H1 (cell line): ENCODE measurements at regions not wholly inside any gene's neighbourhood (a gene's known extent, or its start where the extent isn't known, plus 50 kb on each side); places are given as distances from the start of the nearest gene placed in this dataset.

Experiments
- CTCF ChIA-PET: fragments of 300-600 bp; sonication (Branson Sonifier 250); formaldehyde crosslinking; loops from one replicate; lab custom pipeline; 2021; ENCODE audit not compliant: partially characterized antibody; lab: Charles Lee
- POLR2A ChIA-PET: fragments of 300-600 bp; sonication (Branson Sonifier 250); formaldehyde crosslinking; loops from one replicate; lab custom pipeline; 2021; ENCODE audit warnings: inconsistent platforms; ENCODE audit not compliant: partially characterized antibody; lab: Charles Lee
- DNase-seq, 2 experiments: peaks; one replicate each; pipeline versions ENCODE4 v3.0.0 to v3.0.0-alpha.2; 2010 to 2022; ENCODE audit warnings: low spot score in 2 of 2, low read depth in 1 of 2, mixed read lengths in 1 of 2
- FAIRE-seq: peaks from 2 replicates; lab custom pipeline; 2011; peaks lifted over from hg19 to GRCh38; lab: Jason Lieb, UNC
- H2AFZ ChIP-seq: 2 replicates; pipeline ENCODE4 v1.8.1; 2012; ENCODE audit warnings: low read length, inconsistent platforms
- H2AK5ac ChIP-seq: 2 replicates; pipeline ENCODE4 v1.6.1; 2013; ENCODE audit warnings: low read depth, low read length
- H2BK120ac ChIP-seq: replicated peaks from 2 replicates; pipeline ENCODE3; 2013; ENCODE audit warnings: low read depth, low read length, inconsistent platforms
- H2BK12ac ChIP-seq: 2 replicates; pipeline ENCODE4 v1.6.1; 2013; ENCODE audit warnings: low read depth, low read length
- H2BK15ac ChIP-seq: 2 replicates; pipeline ENCODE4 v1.6.1; 2013; ENCODE audit warnings: low read length
- H2BK20ac ChIP-seq: 2 replicates; pipeline ENCODE4 v1.6.1; 2013; ENCODE audit warnings: low read length
- H2BK5ac ChIP-seq: 2 replicates; pipeline ENCODE4 v1.6.1; 2013; ENCODE audit warnings: low read depth, low read length
- H3K14ac ChIP-seq: 2 replicates; pipeline ENCODE4 v1.6.1; 2013; ENCODE audit warnings: inconsistent platforms; ENCODE audit not compliant: insufficient read length
- H3K18ac ChIP-seq: 2 replicates; pipeline ENCODE4 v1.6.1; 2013; ENCODE audit warnings: low read length; ENCODE audit errors: extremely low read depth
- H3K23ac ChIP-seq: 2 replicates; pipeline ENCODE4 v1.6.1; 2013; ENCODE audit warnings: inconsistent platforms; ENCODE audit not compliant: insufficient read length
- H3K23me2 ChIP-seq: 2 replicates; pipeline ENCODE4 v1.6.1; 2013; ENCODE audit warnings: low read depth, low read length
- H3K27ac ChIP-seq: 2 replicates; pipeline ENCODE4 v1.6.1; 2011; ENCODE audit warnings: low read depth, low read length, inconsistent platforms
- H3K27me3 ChIP-seq, 4 experiments: replicated peaks in 1 of 4; 1 replicate in 1 of 4; 2 replicates in 3 of 4; pipeline versions ENCODE4 v1.6.1 to v1.8.1; 2011 to 2013; ENCODE audit warnings: low read length in 3 of 4, mild to moderate bottlenecking in 3 of 4, inconsistent platforms in 2 of 4, mixed read lengths in 2 of 4, moderate library complexity in 1 of 4; ENCODE audit not compliant: control insufficient read depth in 3 of 4, insufficient read depth in 3 of 4; ENCODE audit errors: extremely low read depth in 1 of 4
- H3K36me3 ChIP-seq, 4 experiments: 2 replicates each; pipeline versions ENCODE4 v1.6.1 to v1.8.1; 2011 to 2013; ENCODE audit warnings: mild to moderate bottlenecking in 4 of 4, low read length in 3 of 4, moderate library complexity in 2 of 4, control low read depth in 1 of 4, inconsistent platforms in 1 of 4; ENCODE audit not compliant: insufficient read depth in 4 of 4, control insufficient read depth in 2 of 4
- H3K4ac ChIP-seq: replicated peaks from 2 replicates; pipeline ENCODE3; 2013; ENCODE audit warnings: low read length, low read depth, mixed read lengths, inconsistent platforms; ENCODE audit not compliant: insufficient read length
- H3K4me1 ChIP-seq, 4 experiments: replicated peaks in 1 of 4; 1 replicate in 1 of 4; 2 replicates in 3 of 4; pipeline versions ENCODE4 v1.6.1 to v1.8.1; 2011 to 2013; ENCODE audit warnings: low read length in 3 of 4, inconsistent platforms in 2 of 4, mixed read lengths in 1 of 4; ENCODE audit not compliant: insufficient read depth in 4 of 4, control insufficient read depth in 3 of 4
- H3K4me2 ChIP-seq, 2 experiments: 2 replicates each; pipeline versions ENCODE4 v1.6.1 to v1.8.1; 2011 to 2013; ENCODE audit warnings: low read depth in 2 of 2, low read length in 2 of 2, control low read depth in 1 of 2, inconsistent platforms in 1 of 2, mild to moderate bottlenecking in 1 of 2; ENCODE audit not compliant: insufficient read depth in 1 of 2
- H3K4me3 ChIP-seq, 4 experiments: fragments of 200-600, 300-600 bp in 1 of 4; sonication (generic), shearing (Covaris generic), sonication (Bioruptor Twin) in 1 of 4; 2 replicates each; pipeline versions ENCODE4 v1.5.1 to v1.8.1; 2011 to 2016; ENCODE audit warnings: low read length in 4 of 4, low read depth in 3 of 4, control low read depth in 2 of 4, inconsistent platforms in 2 of 4, mild to moderate bottlenecking in 2 of 4, mixed read lengths in 1 of 4, moderate library complexity in 1 of 4; ENCODE audit not compliant: insufficient read depth in 2 of 4; ENCODE audit errors: extremely low read depth in 1 of 4
- H3K56ac ChIP-seq: replicated peaks from 2 replicates; pipeline ENCODE3; 2013; ENCODE audit warnings: low read depth, mild to moderate bottlenecking, mixed read lengths, low read length, inconsistent platforms; ENCODE audit not compliant: insufficient read length
- H3K79me1 ChIP-seq: 2 replicates; pipeline ENCODE4 v1.6.1; 2013; ENCODE audit warnings: low read depth, low read length, control low read depth
- H3K79me2 ChIP-seq, 2 experiments: 2 replicates each; pipeline versions ENCODE4 v1.6.1 to v1.8.1; 2012 to 2013; ENCODE audit warnings: low read length in 2 of 2, mild to moderate bottlenecking in 2 of 2, inconsistent platforms in 1 of 2; ENCODE audit not compliant: insufficient read depth in 2 of 2, control insufficient read depth in 1 of 2
- H3K9ac ChIP-seq, 4 experiments: replicated peaks in 1 of 4; 1 replicate in 1 of 4; 2 replicates in 3 of 4; pipeline versions ENCODE4 v1.6.1 to v1.8.1; 2011 to 2013; ENCODE audit warnings: low read depth in 3 of 4, low read length in 3 of 4, control low read depth in 2 of 4, mild to moderate bottlenecking in 2 of 4, moderate library complexity in 2 of 4, inconsistent platforms in 1 of 4; ENCODE audit errors: extremely low read depth in 1 of 4
- H3K9me3 ChIP-seq, 2 experiments: 2 replicates each; pipeline versions ENCODE4 v1.6.1 to v1.8.1; 2012 to 2013; ENCODE audit warnings: mild to moderate bottlenecking in 2 of 2, moderate library complexity in 2 of 2, control low read depth in 1 of 2, inconsistent platforms in 1 of 2, low read depth in 1 of 2, low read length in 1 of 2, mixed read lengths in 1 of 2; ENCODE audit not compliant: insufficient read depth in 2 of 2
- H4K20me1 ChIP-seq, 2 experiments: replicated peaks in 1 of 2; 2 replicates each; pipeline versions ENCODE3 to v1.8.1; 2011 to 2013; ENCODE audit warnings: inconsistent platforms in 2 of 2, low read length in 2 of 2, mild to moderate bottlenecking in 1 of 2; ENCODE audit not compliant: insufficient read depth in 2 of 2, control insufficient read depth in 1 of 2
- H4K5ac ChIP-seq: 2 replicates; pipeline ENCODE4 v1.6.1; 2013; ENCODE audit warnings: low read length, low read depth, mixed read lengths, inconsistent platforms; ENCODE audit not compliant: insufficient read length
- H4K8ac ChIP-seq: 2 replicates; pipeline ENCODE4 v1.8.0; 2013; ENCODE audit warnings: mild to moderate bottlenecking, moderate library complexity, low read length, inconsistent platforms; ENCODE audit not compliant: insufficient read depth; ENCODE audit errors: extremely low read depth
- H4K91ac ChIP-seq: replicated peaks from 2 replicates; pipeline ENCODE3; 2013; ENCODE audit warnings: low read length, mixed read lengths, inconsistent platforms; ENCODE audit not compliant: insufficient read length
- ATF3 ChIP-seq: IDR thresholded peaks from 2 replicates; pipeline ENCODE4 v1.6.1; 2011; ENCODE audit warnings: low read depth, mild to moderate bottlenecking, low read length; ENCODE audit not compliant: insufficient read depth
- CHD2 ChIP-seq: IDR thresholded peaks from 2 replicates; pipeline ENCODE4 v1.6.1; 2012; ENCODE audit warnings: low read length, improper control_type of control experiment
- RAD21 ChIP-seq, 2 experiments: IDR thresholded peaks in 1 of 2; conservative IDR thresholded peaks in 1 of 2; 2 replicates each; pipeline ENCODE4 v1.6.1; 2011; ENCODE audit warnings: low read depth in 2 of 2, low read length in 2 of 2, improper control_type of control experiment in 1 of 2, inconsistent platforms in 1 of 2, mild to moderate bottlenecking in 1 of 2, moderate library complexity in 1 of 2
- SRF ChIP-seq: IDR thresholded peaks from 2 replicates; pipeline ENCODE4 v1.6.1; 2011; ENCODE audit warnings: mild to moderate bottlenecking, low read depth, low read length, moderate library complexity
- TAF7 ChIP-seq: optimal IDR thresholded peaks from 2 replicates; pipeline ENCODE3; 2011; ENCODE audit warnings: low read depth, mild to moderate bottlenecking, inconsistent platforms, low read length, moderate library complexity, borderline replicate concordance
- WGBS, 2 experiments: shearing (Covaris generic) in 1 of 2; methylation state at CpG; one replicate each; pipeline versions ENCODE4 v1.1.6 to v1.1.7; 2013 to 2015; ENCODE audit warnings: low lambda C conversion rate in 2 of 2, mixed read lengths in 2 of 2, inconsistent platforms in 1 of 2, low coverage in 1 of 2, missing lambda C conversion rate in 1 of 2; ENCODE audit not compliant: insufficient replicate concordance in 2 of 2, insufficient coverage in 1 of 2, insufficient read length in 1 of 2; ENCODE audit errors: extremely low coverage in 1 of 2, missing lambda C conversion rate in 1 of 2; 5-methylcytosine and 5-hydroxymethylcytosine counted together
- TF ChIP-seq, protein P1 (sequence below), 3 experiments: IDR thresholded peaks; 1 replicate in 2 of 3; 2 replicates in 1 of 3; pipeline versions ENCODE4 v1.5.1 to v1.6.1; 2011; ENCODE audit warnings: low read length in 3 of 3, mild to moderate bottlenecking in 3 of 3, inconsistent platforms in 2 of 3, low read depth in 1 of 3, moderate library complexity in 1 of 3; ENCODE audit not compliant: insufficient read depth in 1 of 3; ENCODE audit errors: control extremely low read depth in 1 of 3
- TF ChIP-seq, protein P2 (sequence below): IDR thresholded peaks from 2 replicates; pipeline ENCODE4 v1.6.1; 2012; ENCODE audit warnings: inconsistent platforms

DNA sequence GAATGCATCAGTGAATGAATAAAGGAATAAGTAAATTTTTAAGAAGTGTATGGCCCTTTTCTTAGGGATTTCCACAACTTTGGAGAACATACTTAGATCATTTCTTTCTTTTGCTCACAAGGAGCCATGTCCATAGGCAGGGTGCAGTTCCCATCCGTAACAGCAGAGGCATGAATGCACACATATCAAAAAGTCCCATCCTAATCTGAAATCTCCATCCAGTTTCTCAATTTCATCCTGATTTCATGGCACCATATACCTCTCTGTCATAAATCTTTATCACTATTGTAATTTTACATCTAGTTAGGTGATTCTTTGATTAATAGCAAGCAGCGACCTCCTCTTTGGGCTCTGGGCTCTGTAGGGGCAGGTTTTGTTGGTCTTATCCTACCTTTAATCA, 359.2 kb downstream of the RRAGC start:
- no peak for TF ChIP-seq SRF
- TF ChIP-seq TAF7: no peak
- TF ChIP-seq, protein P1, sequence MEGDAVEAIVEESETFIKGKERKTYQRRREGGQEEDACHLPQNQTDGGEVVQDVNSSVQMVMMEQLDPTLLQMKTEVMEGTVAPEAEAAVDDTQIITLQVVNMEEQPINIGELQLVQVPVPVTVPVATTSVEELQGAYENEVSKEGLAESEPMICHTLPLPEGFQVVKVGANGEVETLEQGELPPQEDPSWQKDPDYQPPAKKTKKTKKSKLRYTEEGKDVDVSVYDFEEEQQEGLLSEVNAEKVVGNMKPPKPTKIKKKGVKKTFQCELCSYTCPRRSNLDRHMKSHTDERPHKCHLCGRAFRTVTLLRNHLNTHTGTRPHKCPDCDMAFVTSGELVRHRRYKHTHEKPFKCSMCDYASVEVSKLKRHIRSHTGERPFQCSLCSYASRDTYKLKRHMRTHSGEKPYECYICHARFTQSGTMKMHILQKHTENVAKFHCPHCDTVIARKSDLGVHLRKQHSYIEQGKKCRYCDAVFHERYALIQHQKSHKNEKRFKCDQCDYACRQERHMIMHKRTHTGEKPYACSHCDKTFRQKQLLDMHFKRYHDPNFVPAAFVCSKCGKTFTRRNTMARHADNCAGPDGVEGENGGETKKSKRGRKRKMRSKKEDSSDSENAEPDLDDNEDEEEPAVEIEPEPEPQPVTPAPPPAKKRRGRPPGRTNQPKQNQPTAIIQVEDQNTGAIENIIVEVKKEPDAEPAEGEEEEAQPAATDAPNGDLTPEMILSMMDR (IDR thresholded peaks at IDR 0.05; ENCODE audit: control extremely low read depth in 1 of 3, insufficient read depth in 1 of 3, low read depth in 1 of 3, low read length in 3 of 3): peak; percentile 1 to 54 (median 19); a peak in 3 of 4 replicates
- TF ChIP-seq, protein P2, sequence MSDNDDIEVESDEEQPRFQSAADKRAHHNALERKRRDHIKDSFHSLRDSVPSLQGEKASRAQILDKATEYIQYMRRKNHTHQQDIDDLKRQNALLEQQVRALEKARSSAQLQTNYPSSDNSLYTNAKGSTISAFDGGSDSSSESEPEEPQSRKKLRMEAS: no peak
- TF ChIP-seq ATF3: no peak
- no peak for TF ChIP-seq CHD2
- peak; percentile 37 to 46; a peak in 3 of 4 replicates for TF ChIP-seq RAD21 (IDR thresholded peaks at IDR 0.05 in 1 of 2, conservative IDR thresholded peaks at IDR 0.05 in 1 of 2; ENCODE audit: low read depth in 2 of 2, low read length in 2 of 2)
- no peak overlapping the region for H3K27ac ChIP-seq
- H2BK15ac ChIP-seq: 0 out of 2 replicates have a peak overlapping the region, but pooled peaks have one; percentile 19
- no peaks in the 10 kb centered on the region for H3K79me1 ChIP-seq
- H4K8ac ChIP-seq: no peak overlapping the region
- no peaks in the 10 kb centered on the region; a peak in 1 of 7 replicates for H3K27me3 ChIP-seq
- H3K4me2 ChIP-seq: no peak overlapping the region
- no peak overlapping the region for H3K14ac ChIP-seq
- H4K5ac ChIP-seq: no peak overlapping the region
- no peak overlapping the region for H3K18ac ChIP-seq
- no peak overlapping the region for H2AK5ac ChIP-seq
- DNase-seq: no peak
- no peak overlapping the region for H3K56ac ChIP-seq
- no peak overlapping the region for H3K23ac ChIP-seq
- FAIRE-seq: peak; percentile 77
- H2AFZ ChIP-seq: no peak overlapping the region
- peak overlapping the region; percentile 75; the same call in 1 of the 2 replicates for H2BK12ac ChIP-seq
- no peaks in the 10 kb centered on the region for H4K20me1 ChIP-seq
- peaks cover 9 to 24% (median 16%) of the 10 kb centered on the region in 4 experiments for H3K4me1 ChIP-seq
- H3K4ac ChIP-seq: no peak overlapping the region
- peak overlapping the region; percentile 19 for H2BK120ac ChIP-seq
- H3K23me2 ChIP-seq: no peaks in the 10 kb centered on the region; the same call in 1 of the 2 replicates
- H3K79me2 ChIP-seq: no peaks in the 10 kb centered on the region
- H4K91ac ChIP-seq: no peak overlapping the region
- 77% methylated on average over 2 of the region's 2 CpGs; no CpG with 5 or more reads in 1 of the 2 experiments for WGBS, 2 experiments
- no peaks in the 10 kb centered on the region for H3K36me3 ChIP-seq
- H3K4me3 ChIP-seq: no peak overlapping the region
- CTCF ChIA-PET: interaction anchor here (0.9 to 3.9 kb wide), 18 partner anchors 9 to 474 kb away, joined by 3 to 25 read pairs (median 4); no protein-coding TSS in a partner anchor
- H2BK20ac ChIP-seq: no peak overlapping the region; the same call in 1 of the 2 replicates
- POLR2A ChIA-PET: interaction anchor here (1.2 to 1.6 kb wide), 2 partner anchors 67 to 510 kb away, joined by 3 to 4 read pairs; no protein-coding TSS in a partner anchor
- no peaks in the 10 kb centered on the region for H3K9me3 ChIP-seq
- no peak overlapping the region for H2BK5ac ChIP-seq
- no peak overlapping the region for H3K9ac ChIP-seq
